Rectal smooth muscle tissue (tissue), 1 donor: ENCODE measurements at regions not wholly inside any gene's neighbourhood (a gene's known extent, or its start where the extent isn't known, plus 50 kb on each side); places are given as distances from the start of the nearest gene placed in this dataset.

Experiments
- H3K27ac ChIP-seq: one replicate; pipeline ENCODE4 v1.7.0; 2013; ENCODE audit warnings: low read depth, low read length, inconsistent platforms
- H3K27me3 ChIP-seq: one replicate; pipeline ENCODE4 v1.7.0; 2013; ENCODE audit warnings: low read length; ENCODE audit not compliant: control insufficient read depth, insufficient read depth
- H3K36me3 ChIP-seq: one replicate; pipeline ENCODE4 v1.7.0; 2013; ENCODE audit warnings: low read length; ENCODE audit not compliant: control insufficient read depth, insufficient read depth
- H3K4me1 ChIP-seq: one replicate; pipeline ENCODE4 v1.7.0; 2013; ENCODE audit warnings: low read length; ENCODE audit not compliant: control insufficient read depth, insufficient read depth
- H3K4me3 ChIP-seq: one replicate; pipeline ENCODE4 v1.7.0; 2013; ENCODE audit warnings: low read length
- H3K9ac ChIP-seq: one replicate; pipeline ENCODE4 v1.7.0; 2013; ENCODE audit warnings: low read length

- no peaks in the 10 kb centered on the region for H3K4me1 ChIP-seq
- no peak overlapping the region for H3K27ac ChIP-seq
- H3K9ac ChIP-seq: no peak overlapping the region
- H3K4me3 ChIP-seq: no peak overlapping the region
- no peaks in the 10 kb centered on the region for H3K27me3 ChIP-seq
- H3K36me3 ChIP-seq: no peaks in the 10 kb centered on the region
These were observed 81.8 kb downstream of the ADRA2A start for GRCh38 chr10:111158595-111158994.

- Histone ChIP-seq H3K9ac (no peak overlapping the region), H3K36me3 (no peaks in the 10 kb centered on the region), H3K27me3 (no peaks in the 10 kb centered on the region), H3K4me3 (no peak overlapping the region), H3K27ac (no peak overlapping the region), H3K4me1 (no peaks in the 10 kb centered on the region)
These were observed 84.5 kb downstream of the ADRA2A start for GRCh38 chr10:111161109-111161874.

GRCh38 chr10:111171183-111171582 lies 94.4 kb downstream of the ADRA2A start:
- Histone ChIP-seq H3K4me1 (no peaks in the 10 kb centered on the region), H3K9ac (no peak overlapping the region), H3K27ac (no peak overlapping the region)

GRCh38 chr10:111175787-111176186 lies 99.0 kb downstream of the ADRA2A start:
- Histone ChIP-seq H3K36me3 (no peaks in the 10 kb centered on the region), H3K9ac (no peak overlapping the region), H3K27me3 (no peaks in the 10 kb centered on the region), H3K4me3 (no peak overlapping the region), H3K4me1 (no peaks in the 10 kb centered on the region), H3K27ac (no peak overlapping the region)

More at GRCh38 chr10:111171183-111171582, 94.4 kb downstream of the ADRA2A start:
- no peaks in the 10 kb centered on the region for H3K36me3 ChIP-seq
- no peak overlapping the region for H3K4me3 ChIP-seq
- H3K27me3 ChIP-seq: no peaks in the 10 kb centered on the region

- H3K36me3 ChIP-seq: no peaks in the 10 kb centered on the region
- no peak overlapping the region for H3K4me3 ChIP-seq
- no peak overlapping the region for H3K27ac ChIP-seq
These were observed 100.5 kb downstream of the ADRA2A start for GRCh38 chr10:111177379-111177778.

GRCh38 chr10:111179514-111179913 lies 102.7 kb downstream of the ADRA2A start:
- Histone ChIP-seq H3K4me3 (no peak overlapping the region), H3K27ac (no peak overlapping the region), H3K27me3 (no peaks in the 10 kb centered on the region), H3K9ac (no peak overlapping the region), H3K36me3 (no peaks in the 10 kb centered on the region), H3K4me1 (no peaks in the 10 kb centered on the region)

More at GRCh38 chr10:111177379-111177778, 100.5 kb downstream of the ADRA2A start:
- Histone ChIP-seq H3K4me1 (no peaks in the 10 kb centered on the region), H3K27me3 (no peaks in the 10 kb centered on the region), H3K9ac (no peak overlapping the region)

GRCh38 chr10:111186358-111186757 lies 109.5 kb downstream of the ADRA2A start:
- no peaks in the 10 kb centered on the region for H3K4me1 ChIP-seq
- H3K4me3 ChIP-seq: no peak overlapping the region
- no peak overlapping the region for H3K9ac ChIP-seq
- no peaks in the 10 kb centered on the region for H3K27me3 ChIP-seq
- H3K36me3 ChIP-seq: no peaks in the 10 kb centered on the region
- no peak overlapping the region for H3K27ac ChIP-seq

- Histone ChIP-seq H3K9ac (no peak overlapping the region), H3K4me3 (no peak overlapping the region), H3K27ac (no peak overlapping the region), H3K4me1 (no peaks in the 10 kb centered on the region), H3K36me3 (no peaks in the 10 kb centered on the region), H3K27me3 (no peaks in the 10 kb centered on the region)
These were observed 110.3 kb downstream of the ADRA2A start for GRCh38 chr10:111187096-111187495.

GRCh38 chr10:111199587-111199986 lies 122.8 kb downstream of the ADRA2A start:
- H3K27ac ChIP-seq: no peak overlapping the region

GRCh38 chr10:111200505-111201186 lies 123.8 kb downstream of the ADRA2A start:
- H3K4me3 ChIP-seq: no peak overlapping the region
- H3K27ac ChIP-seq: no peak overlapping the region
- H3K4me1 ChIP-seq: no peaks in the 10 kb centered on the region
- H3K27me3 ChIP-seq: no peaks in the 10 kb centered on the region
- H3K9ac ChIP-seq: no peak overlapping the region
- no peaks in the 10 kb centered on the region for H3K36me3 ChIP-seq

More at GRCh38 chr10:111199587-111199986, 122.8 kb downstream of the ADRA2A start:
- Histone ChIP-seq H3K9ac (no peak overlapping the region), H3K4me1 (no peaks in the 10 kb centered on the region), H3K36me3 (no peaks in the 10 kb centered on the region), H3K27me3 (no peaks in the 10 kb centered on the region), H3K4me3 (no peak overlapping the region)

GRCh38 chr10:111203615-111204014 lies 126.8 kb downstream of the ADRA2A start:
- Histone ChIP-seq H3K27me3 (no peaks in the 10 kb centered on the region), H3K4me3 (no peak overlapping the region), H3K36me3 (no peaks in the 10 kb centered on the region), H3K27ac (no peak overlapping the region), H3K4me1 (no peaks in the 10 kb centered on the region), H3K9ac (no peak overlapping the region)

- Histone ChIP-seq H3K4me1 (no peaks in the 10 kb centered on the region), H3K9ac (no peak overlapping the region), H3K36me3 (no peaks in the 10 kb centered on the region), H3K27ac (no peak overlapping the region), H3K27me3 (no peaks in the 10 kb centered on the region), H3K4me3 (no peak overlapping the region)
These were observed 128.0 kb downstream of the ADRA2A start for GRCh38 chr10:111204838-111205237.

GRCh38 chr10:111206521-111206920 lies 129.7 kb downstream of the ADRA2A start:
- H3K27me3 ChIP-seq: no peaks in the 10 kb centered on the region
- no peak overlapping the region for H3K27ac ChIP-seq
- H3K4me1 ChIP-seq: no peaks in the 10 kb centered on the region
- H3K9ac ChIP-seq: no peak overlapping the region
- no peaks in the 10 kb centered on the region for H3K36me3 ChIP-seq
- H3K4me3 ChIP-seq: no peak overlapping the region
